Left lung (tissue), 4 donors: ENCODE measurements at regions not wholly inside any gene's neighbourhood (a gene's known extent, or its start where the extent isn't known, plus 50 kb on each side); places are given as distances from the start of the nearest gene placed in this dataset.

Source experiments
- ATAC-seq: fragments of 200-7000 bp; cut with Tn5 transposase; one replicate; pipeline ENCODE4 v1.9.1; 2020; ENCODE audit warnings: moderate library complexity
- DNase-seq, 4 donors: peaks; one replicate each; pipeline ENCODE4 v3.0.0-alpha.2; 2013 to 2020
- H3K27ac ChIP-seq, 2 donors: fragments of 200-600 bp; sonication (generic) in 1 of 2; one replicate each; pipeline versions ENCODE4 v1.5.0 to v1.8.0; 2020 to 2021
- H3K27me3 ChIP-seq, 2 donors: fragments of 200-600 bp; sonication (generic) in 1 of 2; one replicate each; pipeline versions ENCODE4 v1.5.0 to v1.8.0; 2020 to 2021
- H3K36me3 ChIP-seq, 2 donors: fragments of 200-600 bp; sonication (generic) in 1 of 2; one replicate each; pipeline versions ENCODE4 v1.5.0 to v1.8.0; 2020 to 2021
- H3K4me1 ChIP-seq, 2 donors: fragments of 200-600 bp; one replicate each; pipeline ENCODE4 v1.8.0; 2021
- H3K4me3 ChIP-seq, 2 donors: fragments of 200-600 bp; sonication (generic) in 1 of 2; one replicate each; pipeline versions ENCODE4 v1.5.0 to v1.8.0; 2020 to 2021; ENCODE audit warnings: mild to moderate bottlenecking in 1 of 2
- H3K9me3 ChIP-seq, 2 donors: fragments of 200-600 bp; sonication (generic) in 1 of 2; one replicate each; pipeline versions ENCODE4 v1.5.0 to v1.8.0; 2020 to 2021
- CTCF ChIP-seq, 2 donors: fragments of 200-600 bp; sonication (generic) in 1 of 2; IDR thresholded peaks; one replicate each; pipeline versions ENCODE4 v1.5.0 to v1.8.0; 2021; ENCODE audit warnings: antibody characterized with exemption in 2 of 2
- intact Hi-C, 2 donors: fragments of 100-400 bp; cut with DNase I; formaldehyde crosslinking; loops; one replicate each; pipeline versions ENCODE4 v1.11.2 to v1.14.2; 2022
- donor health status: DM: no; HTN: yes; CAD: no.
- donor health status: DM: no; HTN: no; CAD: no.

DNA sequence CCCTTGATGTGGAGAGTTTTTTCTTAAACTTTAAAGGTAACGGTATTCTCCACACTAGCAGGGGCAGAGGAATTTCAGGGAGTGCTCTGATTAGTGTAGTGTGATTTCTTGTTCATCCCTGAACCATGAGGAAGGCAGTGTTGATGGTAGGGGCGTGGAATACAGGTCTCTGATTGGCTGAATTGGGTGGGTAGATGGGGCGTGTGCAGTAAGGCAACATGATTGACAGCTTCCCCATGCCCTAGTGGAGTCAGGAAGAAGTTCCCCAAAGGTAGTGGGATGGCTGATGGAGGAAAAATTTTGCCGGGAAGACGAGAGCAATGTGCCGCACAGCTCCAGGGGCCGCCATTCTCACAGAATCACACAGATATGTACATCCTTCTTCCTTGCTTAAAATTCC lies 97.4 kb upstream of the SALL4 start:
- H3K9me3 ChIP-seq = no peaks in the 10 kb centered on the region
- H3K4me1 ChIP-seq = no peaks in the 10 kb centered on the region
- DNase-seq = no peak
- intact Hi-C loops = no loop called here
- H3K4me3 ChIP-seq = no peak overlapping the region
- H3K27ac ChIP-seq = no peak overlapping the region
- ATAC-seq = no peak
- TF ChIP-seq CTCF (IDR thresholded peaks at IDR 0.05) = no peak
- H3K36me3 ChIP-seq = no peaks in the 10 kb centered on the region
- no peaks in the 10 kb centered on the region for H3K27me3 ChIP-seq

DNA sequence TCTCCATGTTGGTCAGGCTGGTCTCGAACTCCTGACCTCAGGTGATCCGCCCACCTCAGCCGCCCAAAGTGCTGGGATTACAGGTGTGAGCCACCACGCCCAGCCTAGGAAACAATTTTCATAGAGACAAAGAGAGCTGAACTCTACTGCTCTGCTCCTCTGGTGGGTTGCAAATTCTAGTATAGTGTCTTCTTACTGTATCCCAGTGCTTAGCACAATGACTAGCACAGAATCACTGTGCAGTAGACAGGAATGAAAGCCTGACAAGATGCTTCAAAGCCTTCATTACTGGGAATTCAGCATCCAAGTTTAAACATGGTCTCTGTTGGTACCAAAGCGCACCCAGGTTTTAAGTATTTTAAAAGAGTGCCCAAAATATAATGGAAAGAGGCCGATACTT lies 96.5 kb upstream of the SALL4 start:
- no peaks in the 10 kb centered on the region for H3K36me3 ChIP-seq
- H3K4me3 ChIP-seq = no peak overlapping the region
- no peak for TF ChIP-seq CTCF (IDR thresholded peaks at IDR 0.05)
- no peaks in the 10 kb centered on the region for H3K4me1 ChIP-seq
- DNase-seq (no peak), ATAC-seq (no peak)
- no peaks in the 10 kb centered on the region for H3K27me3 ChIP-seq
- H3K27ac ChIP-seq = no peak overlapping the region
- no peaks in the 10 kb centered on the region for H3K9me3 ChIP-seq
- intact Hi-C loops = no loop called here

DNA sequence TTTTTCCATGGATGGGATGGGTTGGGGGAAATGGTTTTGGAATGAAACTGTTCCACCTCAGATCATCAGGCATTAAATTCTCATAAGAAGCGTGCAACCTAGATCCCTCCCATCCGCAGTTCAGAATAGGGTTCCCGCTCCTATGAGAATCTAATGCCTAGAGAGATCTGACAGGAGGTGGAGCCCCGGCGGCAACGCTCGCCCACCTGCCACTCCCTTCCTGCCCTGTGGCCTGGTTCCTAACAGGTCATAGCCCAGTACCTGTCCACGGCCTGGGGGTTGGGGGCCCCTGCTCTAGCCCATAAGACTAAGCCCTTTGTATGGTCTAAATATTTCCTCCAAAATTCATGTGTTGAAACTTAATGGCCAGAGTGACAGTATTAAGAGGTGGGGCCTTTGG lies 92.3 kb upstream of the SALL4 start:
- Histone ChIP-seq H3K4me1 (no peaks in the 10 kb centered on the region), H3K36me3 (no peaks in the 10 kb centered on the region), H3K27me3 (no peaks in the 10 kb centered on the region), H3K4me3 (no peak overlapping the region), H3K27ac (no peak overlapping the region), H3K9me3 (no peaks in the 10 kb centered on the region)
- intact Hi-C loops = no loop called here
- no peak for TF ChIP-seq CTCF (IDR thresholded peaks at IDR 0.05)
- DNase-seq (no peak), ATAC-seq (no peak)

DNA sequence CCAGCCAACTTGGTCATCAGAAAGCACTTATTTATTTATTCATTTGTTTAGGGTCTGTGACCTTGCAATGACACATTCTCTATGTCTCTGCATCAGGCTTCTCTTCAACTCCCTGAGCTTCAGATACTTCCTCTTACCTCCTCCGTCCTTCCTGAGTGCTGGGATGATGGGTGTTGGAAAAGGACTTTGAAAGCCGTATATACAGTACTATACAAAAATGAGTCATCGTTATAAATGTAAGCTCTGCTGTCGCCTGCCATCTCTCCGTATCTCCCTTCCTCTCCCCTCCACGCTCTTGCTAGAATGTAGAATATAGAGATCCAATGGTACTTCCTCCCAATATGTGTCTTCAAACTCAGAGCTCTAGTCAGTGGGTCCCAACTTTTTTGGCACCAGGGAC lies 91.9 kb upstream of the SALL4 start:
- H3K27me3 ChIP-seq = no peaks in the 10 kb centered on the region
- H3K4me1 ChIP-seq = no peaks in the 10 kb centered on the region
- H3K9me3 ChIP-seq = no peaks in the 10 kb centered on the region
- H3K36me3 ChIP-seq = no peaks in the 10 kb centered on the region
- intact Hi-C loops = no loop called here
- no peak for DNase-seq
- TF ChIP-seq CTCF (IDR thresholded peaks at IDR 0.05) = no peak
- no peak overlapping the region for H3K27ac ChIP-seq
- no peak for ATAC-seq
- H3K4me3 ChIP-seq = no peak overlapping the region

DNA sequence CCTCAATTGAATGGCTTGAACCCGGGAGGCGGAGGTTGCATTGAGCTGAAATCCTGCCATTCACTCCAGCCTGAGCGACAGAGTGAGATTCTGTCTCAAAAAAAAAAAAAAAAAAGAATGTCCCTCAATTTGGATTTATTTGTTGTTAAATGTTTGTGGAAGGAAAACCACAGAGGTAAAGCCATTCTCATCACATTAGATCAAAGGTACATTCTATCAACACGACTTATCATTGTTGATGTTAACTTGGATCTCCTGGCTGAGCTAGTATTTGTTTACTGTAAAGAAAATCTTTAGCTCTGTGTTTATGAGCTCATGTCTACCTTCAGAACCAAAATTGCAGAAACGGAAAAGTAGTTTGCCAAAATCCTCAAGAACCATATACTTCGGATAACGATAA lies 91.4 kb upstream of the SALL4 start:
- no peak for DNase-seq
- intact Hi-C loops = no loop called here
- Histone ChIP-seq H3K36me3 (no peaks in the 10 kb centered on the region), H3K4me1 (no peaks in the 10 kb centered on the region), H3K27ac (no peak overlapping the region), H3K4me3 (no peak overlapping the region), H3K9me3 (no peaks in the 10 kb centered on the region), H3K27me3 (no peaks in the 10 kb centered on the region)
- no peak for TF ChIP-seq CTCF (IDR thresholded peaks at IDR 0.05)
- ATAC-seq = no peak
